GM12878 (cell line): ENCODE measurements at regions not wholly inside any gene's neighbourhood (a gene's known extent, or its start where the extent isn't known, plus 50 kb on each side); places are given as distances from the start of the nearest gene placed in this dataset.

Experiments used
- ATAC-seq: fragments of 200-7000 bp; cut with Tn5 transposase; 3 replicates; pipeline ENCODE4 v1.9.1; 2020; ENCODE audit warnings: mild to moderate bottlenecking, moderate library complexity
- BruUV-seq: library from RNA; stranded (reverse); fragments of 400-500 nt; replicated peaks from 2 replicates; lab custom pipeline; 2021; lab: Mats Ljungman, UMichigan
- CTCF ChIA-PET: fragments of 300-600 bp; sonication (Branson Sonifier 250); formaldehyde crosslinking; extraction: SDS; loops from one replicate; lab custom pipeline; 2021; ENCODE audit warnings: inconsistent platforms; lab: Yijun Ruan, JAX
- POLR2A ChIA-PET: fragments of 350-600 bp; formaldehyde crosslinking; extraction: SDS; loops from one replicate; lab custom pipeline; 2021; ENCODE audit warnings: inconsistent platforms; lab: Charles Lee
- RAD21 ChIA-PET: fragments of 300-600 bp; sonication (Branson Sonifier 250); formaldehyde crosslinking; loops from one replicate; lab custom pipeline; 2023; ENCODE audit warnings: antibody characterized with exemption; ENCODE audit not compliant: unreplicated experiment; lab: Charles Lee
- SMC1A ChIA-PET: fragments of 300-600 bp; sonication (Branson Sonifier 250); formaldehyde crosslinking; loops from one replicate; lab custom pipeline; 2023; ENCODE audit not compliant: unreplicated experiment, uncharacterized antibody; lab: Charles Lee
- DNase-seq: peaks from one replicate; pipeline ENCODE4 v3.0.0-alpha.2; 2011; ENCODE audit warnings: low read depth, low spot score
- FAIRE-seq: peaks from 3 replicates; lab custom pipeline; 2011; peaks lifted over from hg19 to GRCh38; lab: Jason Lieb, UNC
- H2AFZ ChIP-seq: 2 replicates; pipeline ENCODE4 v1.6.0; 2011; ENCODE audit warnings: low read depth, low read length, control low read depth; ENCODE audit not compliant: control insufficient read depth
- H3K27ac ChIP-seq: 2 replicates; pipeline ENCODE4 v1.5.1; 2011; ENCODE audit warnings: control low read depth; ENCODE audit not compliant: control insufficient read depth, insufficient read depth
- H3K27me3 ChIP-seq, 2 experiments: replicated peaks in 1 of 2; 2 replicates each; pipeline versions ENCODE4 v1.6.0 to v1.6.1; 2011; ENCODE audit warnings: low read length in 1 of 2; ENCODE audit not compliant: control insufficient read depth in 2 of 2, insufficient read depth in 2 of 2
- H3K36me3 ChIP-seq, 2 experiments: 2 replicates each; pipeline ENCODE4 v1.5.1; 2011; ENCODE audit warnings: low read length in 1 of 2; ENCODE audit not compliant: control insufficient read depth in 2 of 2, insufficient read depth in 2 of 2
- H3K4me1 ChIP-seq: 2 replicates; pipeline ENCODE4 v1.6.1; 2011; ENCODE audit warnings: mild to moderate bottlenecking, low read length, moderate library complexity, mixed read lengths; ENCODE audit not compliant: control insufficient read depth, insufficient read depth
- H3K4me2 ChIP-seq: 2 replicates; pipeline ENCODE4 v1.6.0; 2011; ENCODE audit warnings: control low read depth; ENCODE audit not compliant: control insufficient read depth, insufficient read depth
- H3K4me3 ChIP-seq: fragments of 200-600 bp; sonication (generic); 2 replicates; pipeline ENCODE4 v1.5.1; 2016
- H3K79me2 ChIP-seq: 2 replicates; pipeline ENCODE4 v1.6.0; 2011; ENCODE audit warnings: low read length; ENCODE audit not compliant: control insufficient read depth, insufficient read depth
- H3K9ac ChIP-seq: 2 replicates; pipeline ENCODE4 v1.8.0; 2011; ENCODE audit warnings: low read length, control low read depth, mixed read lengths; ENCODE audit not compliant: control insufficient read depth, insufficient read depth
- H3K9me3 ChIP-seq: replicated peaks from 3 replicates; pipeline ENCODE4 v1.5.1; 2011; ENCODE audit warnings: mild to moderate bottlenecking, low read length; ENCODE audit not compliant: control insufficient read depth, insufficient read depth
- H4K20me1 ChIP-seq: 2 replicates; pipeline ENCODE4 v1.6.0; 2011; ENCODE audit not compliant: control insufficient read depth, insufficient read depth
- CBFB ChIP-seq: IDR thresholded peaks from 2 replicates; pipeline ENCODE4 v1.6.1; 2016; ENCODE audit warnings: antibody characterized with exemption, low read depth
- CREB1 ChIP-seq: IDR thresholded peaks from 2 replicates; pipeline ENCODE4 v1.6.1; 2012; ENCODE audit warnings: low read depth, mild to moderate bottlenecking, inconsistent platforms
- ESRRA ChIP-seq: IDR thresholded peaks from 2 replicates; pipeline ENCODE4 v1.6.1; 2012; ENCODE audit warnings: mild to moderate bottlenecking, low read length, improper control_type of control experiment
- HDGF ChIP-seq: fragments of 450-650 bp; IDR thresholded peaks from 2 replicates; pipeline ENCODE4 v1.6.1; 2016; ENCODE audit warnings: antibody characterized with exemption
- KDM1A ChIP-seq: fragments of 200-600 bp; sonication (generic); IDR thresholded peaks from 2 replicates; pipeline ENCODE4 v1.6.1; 2016; ENCODE audit warnings: borderline replicate concordance
- MTA2 ChIP-seq: fragments of 450-650 bp; IDR thresholded peaks from 2 replicates; pipeline ENCODE4 v1.6.1; 2016; ENCODE audit warnings: low read depth, mild to moderate bottlenecking, moderate library complexity
- NFXL1 ChIP-seq: fragments of 450-650 bp; IDR thresholded peaks from 2 replicates; pipeline ENCODE4 v1.6.1; 2017; ENCODE audit warnings: antibody characterized with exemption, mild to moderate bottlenecking, borderline replicate concordance
- NR2C2 ChIP-seq: IDR thresholded peaks from 2 replicates; pipeline ENCODE4 v1.6.1; 2011; ENCODE audit warnings: borderline replicate concordance, low read depth; ENCODE audit not compliant: control insufficient read depth, insufficient read length
- NR2F1 ChIP-seq: fragments of 450-650 bp; conservative IDR thresholded peaks from 2 replicates; pipeline ENCODE4 v1.6.1; 2017; ENCODE audit warnings: mild to moderate bottlenecking
- PML ChIP-seq: IDR thresholded peaks from 2 replicates; pipeline ENCODE4 v1.6.1; 2012; ENCODE audit warnings: low read length, inconsistent platforms
- PRDM15 ChIP-seq: fragments of 450-650 bp; formaldehyde crosslinking; IDR thresholded peaks from 2 replicates; pipeline ENCODE4 v1.4.0; 2020; ENCODE audit warnings: mild to moderate bottlenecking, moderate library complexity
- SMAD5 ChIP-seq: IDR thresholded peaks from 2 replicates; pipeline ENCODE4 v1.6.1; 2016; ENCODE audit warnings: antibody characterized with exemption, low read depth
- SPI1 ChIP-seq: IDR thresholded peaks from 2 replicates; pipeline ENCODE4 v1.6.1; 2011; ENCODE audit warnings: low read depth, mild to moderate bottlenecking, low read length, moderate library complexity, borderline replicate concordance; ENCODE audit not compliant: insufficient read depth
- ZBTB11 ChIP-seq: fragments of 450-650 bp; formaldehyde crosslinking; IDR thresholded peaks from 2 replicates; pipeline ENCODE4 v1.5.0; 2022; ENCODE audit warnings: mild to moderate bottlenecking, missing genetic modification characterization
- WGBS: methylation state at CpG from one replicate; pipeline ENCODE4 v1.1.6; 2016; ENCODE audit warnings: low lambda C conversion rate; ENCODE audit not compliant: insufficient replicate concordance, insufficient coverage; ENCODE audit errors: missing lambda C conversion rate; 5-methylcytosine and 5-hydroxymethylcytosine counted together
- in situ Hi-C: fragments of 300-500 bp; cut with MboI; formaldehyde crosslinking; loops from 9 replicates; pipeline ENCODE4 v1.14.3; 2018; ENCODE audit warnings: mixed read lengths
- intact Hi-C: fragments of 100-400 bp; cut with micrococcal nuclease; formaldehyde crosslinking; loops from one replicate; pipeline ENCODE4 v1.14.2; 2022; ENCODE audit not compliant: unreplicated experiment
- TF ChIP-seq, protein P1 (sequence below): IDR thresholded peaks from 2 replicates; pipeline ENCODE4 v1.6.1; 2011; ENCODE audit warnings: low read depth, mild to moderate bottlenecking, low read length, moderate library complexity, borderline replicate concordance; ENCODE audit errors: extremely low read depth
- TF ChIP-seq, protein P2 (sequence below): fragments of 450-650 bp; IDR thresholded peaks from 2 replicates; pipeline ENCODE4 v1.6.1; 2014; ENCODE audit warnings: mild to moderate bottlenecking

DNA sequence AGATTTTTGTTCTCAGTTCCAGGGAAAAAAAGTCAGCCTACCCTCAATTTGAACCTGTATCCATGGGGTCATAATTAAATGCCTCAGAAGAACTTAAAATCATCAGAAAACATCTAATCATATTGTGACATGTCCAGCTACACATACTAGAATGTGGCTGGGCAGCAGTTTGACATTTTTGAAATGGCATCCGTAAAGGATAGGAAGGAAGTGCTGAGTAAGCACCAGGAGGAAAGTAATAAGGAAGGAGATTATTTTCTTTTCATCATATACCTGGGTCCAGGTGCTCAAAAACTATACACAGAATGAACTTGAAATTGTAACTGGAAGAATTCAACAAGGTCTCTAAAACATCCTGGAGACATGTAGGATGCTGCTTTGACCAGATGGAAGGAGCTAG is 116.9 kb upstream of the RAI14 start:
- Histone ChIP-seq H3K4me2 (no peak overlapping the region), H3K27ac (no peak overlapping the region), H3K79me2 (no peaks in the 10 kb centered on the region), H3K36me3 (no peaks in the 10 kb centered on the region), H3K4me1 (peaks cover 6% of the 10 kb centered on the region), H2AFZ (no peak overlapping the region), H3K27me3 (no peaks in the 10 kb centered on the region; a peak in 2 of 4 replicates), H3K4me3 (no peak overlapping the region), H3K9me3 (no peaks in the 10 kb centered on the region; the same call in 1 of the 3 replicates), H4K20me1 (no peaks in the 10 kb centered on the region), H3K9ac (no peak overlapping the region)
- TF ChIP-seq SPI1 (no peak), KDM1A (no peak), PML (no peak), CREB1 (no peak), NFXL1 (no peak), CBFB (no peak), SMAD5 (no peak), ESRRA (no peak), NR2F1 (no peak), PRDM15 (CRISPR knock-in tag) (no peak), MTA2 (no peak), ZBTB11 (no peak), NR2C2 (no peak), HDGF (no peak)
- TF ChIP-seq, protein P1, sequence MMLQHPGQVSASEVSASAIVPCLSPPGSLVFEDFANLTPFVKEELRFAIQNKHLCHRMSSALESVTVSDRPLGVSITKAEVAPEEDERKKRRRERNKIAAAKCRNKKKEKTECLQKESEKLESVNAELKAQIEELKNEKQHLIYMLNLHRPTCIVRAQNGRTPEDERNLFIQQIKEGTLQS, result no peak
- TF ChIP-seq, protein P2, sequence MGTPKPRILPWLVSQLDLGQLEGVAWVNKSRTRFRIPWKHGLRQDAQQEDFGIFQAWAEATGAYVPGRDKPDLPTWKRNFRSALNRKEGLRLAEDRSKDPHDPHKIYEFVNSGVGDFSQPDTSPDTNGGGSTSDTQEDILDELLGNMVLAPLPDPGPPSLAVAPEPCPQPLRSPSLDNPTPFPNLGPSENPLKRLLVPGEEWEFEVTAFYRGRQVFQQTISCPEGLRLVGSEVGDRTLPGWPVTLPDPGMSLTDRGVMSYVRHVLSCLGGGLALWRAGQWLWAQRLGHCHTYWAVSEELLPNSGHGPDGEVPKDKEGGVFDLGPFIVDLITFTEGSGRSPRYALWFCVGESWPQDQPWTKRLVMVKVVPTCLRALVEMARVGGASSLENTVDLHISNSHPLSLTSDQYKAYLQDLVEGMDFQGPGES, result no peak
- intact Hi-C loops, result loop anchor here (2.0 kb wide), 1 partner anchor 52 kb away; no protein-coding TSS in a partner anchor
- FAIRE-seq (no peak), DNase-seq (no peak), ATAC-seq (no peak)
- SMC1A ChIA-PET, result interaction anchor here (1.0 kb wide), 1 partner anchor 54 kb away, joined by 3 read pairs; no protein-coding TSS in a partner anchor
- RAD21 ChIA-PET, result interaction anchor here (3.8 kb wide), 1 partner anchor 54 kb away, joined by 21 read pairs; no protein-coding TSS in a partner anchor
- WGBS, result 0% methylated on average over 1 of the region's 1 CpG
- in situ Hi-C loops, result no loop called here
- CTCF ChIA-PET, result interaction anchor here (1.8 to 4.3 kb wide), 5 partner anchors 15 to 464 kb away, joined by 6 to 47 read pairs (median 20); no protein-coding TSS in a partner anchor
- POLR2A ChIA-PET, result no interaction called here
- BruUV-seq, result no TSS peak
